HG03520 (cell line): ENCODE measurements at regions not wholly inside any gene's neighbourhood (a gene's known extent, or its start where the extent isn't known, plus 50 kb on each side); places are given as distances from the start of the nearest gene placed in this dataset.
"Not testable (repeated sequence)": the region's sequence is repeated elsewhere in the genome, so short reads cannot be mapped to it uniquely, and the experiment has no call there.

Source experiments
- ATAC-seq: cut with Tn5 transposase; IDR thresholded peaks from one replicate; pipeline ENCODE4 v1.9.1; 2021; ENCODE audit warnings: mild to moderate bottlenecking, moderate library complexity; ENCODE audit not compliant: unreplicated experiment

DNA sequence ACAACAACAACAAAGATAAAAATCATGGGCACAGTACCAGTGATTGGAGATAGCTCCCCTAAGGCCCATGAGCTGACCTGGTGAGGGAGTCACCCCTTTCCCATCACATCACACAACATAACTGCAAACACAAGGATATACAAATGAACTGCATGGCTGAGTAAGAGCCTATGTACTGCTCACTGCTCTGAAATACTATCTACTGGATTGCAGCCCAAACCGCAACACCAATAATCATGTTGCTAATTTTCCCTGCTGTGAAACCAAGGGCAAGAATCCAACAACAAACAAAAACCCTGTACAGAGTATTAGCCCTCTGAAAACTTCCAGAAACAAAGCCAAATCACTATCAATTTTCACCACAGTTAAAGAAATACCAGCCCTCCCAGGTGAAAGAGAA lies 1893.2 kb downstream of the PCDH9 start:
- ATAC-seq, result no peak

DNA sequence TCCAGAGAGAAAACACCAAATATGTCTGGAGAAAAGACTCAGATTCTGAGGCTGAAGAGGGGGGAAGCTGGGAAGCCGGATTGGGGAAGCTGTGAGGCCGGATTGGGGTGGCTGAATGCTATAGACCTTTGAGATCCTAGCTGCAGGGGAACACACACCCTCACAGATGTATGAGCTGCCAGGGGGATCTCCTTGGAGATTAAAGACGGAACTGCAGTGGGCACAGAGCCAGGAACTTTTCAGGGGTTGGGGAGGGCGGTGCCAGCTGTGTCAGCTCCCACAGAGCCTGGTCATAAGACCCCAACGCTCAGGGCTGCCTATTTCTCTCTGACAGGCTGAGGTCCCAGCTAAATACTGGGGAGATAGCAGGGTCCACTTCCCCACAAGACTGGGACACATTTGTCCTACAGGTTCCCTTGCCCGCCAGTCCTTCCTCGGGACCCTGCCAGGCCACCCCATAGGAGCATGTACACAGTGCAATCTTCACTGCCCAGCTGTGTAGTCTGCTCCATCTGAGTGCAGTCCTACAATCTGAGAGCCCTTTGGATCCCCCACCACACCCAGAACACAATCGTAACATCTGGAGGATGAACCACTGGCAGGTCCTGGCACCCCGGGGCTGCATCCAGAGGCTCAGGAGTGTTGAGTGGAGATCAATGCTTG lies 1893.9 kb downstream of the PCDH9 start:
- ATAC-seq, result no peak

DNA sequence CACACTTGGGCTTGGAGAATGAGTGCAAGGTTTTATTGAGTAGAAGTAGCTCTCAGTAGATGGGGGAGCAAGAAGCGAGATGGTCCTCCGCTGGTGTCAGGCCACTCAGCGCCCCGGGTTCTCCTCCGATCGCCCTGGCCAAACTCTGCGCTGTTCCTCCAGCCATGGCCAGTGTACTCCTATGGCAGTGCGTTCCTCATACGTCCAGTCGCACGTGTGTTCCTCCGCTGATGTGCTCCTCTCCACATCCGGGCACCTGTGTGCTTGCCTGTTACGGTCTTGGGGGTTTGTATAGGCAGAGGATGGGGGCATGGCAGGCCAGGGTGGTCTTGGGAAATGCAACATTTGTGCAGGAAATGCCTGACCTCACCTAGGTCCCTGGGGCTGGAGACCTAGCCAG lies 1899.4 kb downstream of the PCDH9 start:
- ATAC-seq, result no peak

DNA sequence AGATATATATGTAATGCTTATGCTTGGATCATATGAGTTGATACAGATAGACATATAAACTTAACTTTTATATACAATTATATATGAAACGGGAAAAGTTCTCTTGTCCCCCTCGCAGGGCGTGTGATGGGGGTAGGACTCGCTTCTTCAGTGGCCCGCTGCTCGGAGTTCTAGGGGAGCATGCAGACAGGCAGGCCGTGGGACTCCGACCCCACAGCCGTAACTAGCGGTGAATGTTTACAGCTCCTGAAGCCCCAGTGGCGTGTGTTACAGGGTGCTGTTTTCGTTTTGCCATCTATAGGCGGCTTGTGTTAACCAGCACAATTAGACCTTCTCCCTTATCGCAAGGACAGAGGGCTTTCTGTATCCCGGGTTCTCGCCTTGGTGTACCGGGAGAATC lies 1899.8 kb downstream of the PCDH9 start:
- no peak for ATAC-seq

DNA sequence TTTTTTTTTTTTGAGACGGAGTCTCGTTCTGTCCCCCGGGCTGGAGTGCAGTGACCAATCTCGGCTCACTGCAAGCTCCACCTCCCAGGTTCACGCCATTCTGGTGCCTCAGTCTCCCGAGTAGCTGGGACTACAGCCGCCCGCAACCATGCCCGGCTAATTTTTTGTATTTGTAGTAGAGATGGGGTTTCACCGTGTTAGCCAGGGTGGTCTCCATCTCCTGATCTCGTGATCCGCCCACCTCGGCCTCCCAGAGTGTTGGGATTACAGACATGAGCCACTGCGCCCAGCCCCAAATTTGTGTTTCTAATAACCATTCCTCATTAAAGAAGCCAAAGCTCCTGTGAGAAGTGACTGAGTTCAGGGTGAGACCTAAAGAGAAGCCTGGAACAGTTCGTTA lies 1906.9 kb downstream of the PCDH9 start:
- not testable (repeated sequence) for ATAC-seq

DNA sequence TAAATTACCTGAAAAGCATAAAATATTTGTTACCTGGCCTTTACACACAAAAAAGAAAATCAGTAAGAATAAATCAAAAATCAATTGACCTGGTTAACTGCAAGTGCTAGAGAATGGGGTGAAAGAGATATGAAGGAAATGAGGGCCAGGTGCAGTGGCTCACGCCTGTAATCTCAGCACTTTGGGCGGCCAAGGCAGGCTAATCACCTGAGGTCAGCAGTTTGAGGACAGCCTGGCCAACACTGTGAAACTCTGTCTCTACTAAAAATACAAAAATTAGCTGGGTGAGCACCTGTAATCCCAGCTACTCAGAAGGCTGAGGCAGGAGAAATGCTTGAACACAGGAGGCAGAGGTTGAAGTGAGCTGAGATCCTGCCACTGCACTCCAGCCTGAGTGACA lies 1908.7 kb downstream of the PCDH9 start:
- not testable (repeated sequence) for ATAC-seq

DNA sequence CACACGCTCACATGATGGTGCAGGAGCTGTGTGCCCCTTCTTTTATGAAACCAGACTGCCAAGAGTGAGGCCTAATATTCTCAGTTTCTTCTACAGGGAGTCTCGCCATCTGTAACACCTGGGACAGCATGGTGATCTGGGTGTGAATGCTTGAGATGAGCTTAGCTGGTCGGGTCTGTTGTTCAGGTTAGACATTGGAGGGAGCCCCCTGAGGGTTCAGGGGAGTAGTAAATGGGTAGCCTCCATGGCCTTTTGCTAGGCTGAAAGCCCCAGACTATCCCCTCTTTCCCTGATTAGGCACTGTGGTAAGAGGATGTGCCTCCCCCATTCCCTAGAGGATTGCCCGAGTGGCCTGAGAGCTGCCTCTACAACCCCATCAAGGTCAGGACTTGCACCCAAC lies 1916.1 kb downstream of the PCDH9 start:
- no peak for ATAC-seq

DNA sequence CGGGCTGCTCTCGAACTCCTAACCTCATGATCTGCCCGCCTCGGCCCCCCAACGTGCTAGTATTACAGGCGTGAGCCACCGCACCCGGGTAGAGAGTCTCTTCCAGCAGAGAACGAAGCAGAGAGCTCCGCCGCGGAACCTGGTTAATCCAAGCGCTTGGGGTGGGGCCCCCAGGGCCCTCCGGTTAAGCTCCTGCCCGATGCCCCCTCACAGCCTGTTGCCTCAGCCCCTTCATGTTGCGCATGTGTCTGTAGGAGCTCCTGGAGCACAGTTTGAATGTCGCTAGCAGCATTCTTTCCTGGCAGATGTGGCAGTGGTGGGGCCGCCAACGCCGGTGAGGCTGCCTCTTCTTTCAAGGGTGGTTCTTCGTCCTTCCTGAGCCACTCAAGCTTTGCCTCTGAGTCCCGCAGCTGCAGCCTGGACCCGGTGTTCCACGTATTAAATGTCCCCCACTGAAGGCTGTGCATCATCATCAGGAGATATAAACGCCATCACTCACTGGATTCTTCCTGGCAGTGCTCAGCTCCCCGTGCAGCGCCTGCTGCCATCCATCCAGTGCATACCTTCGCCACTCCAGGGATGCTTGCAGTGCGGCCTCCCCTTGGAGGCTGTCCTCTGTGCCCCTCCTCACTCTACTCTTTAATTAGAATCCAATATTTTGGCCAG lies 1919.3 kb downstream of the PCDH9 start:
- no peak for ATAC-seq

DNA sequence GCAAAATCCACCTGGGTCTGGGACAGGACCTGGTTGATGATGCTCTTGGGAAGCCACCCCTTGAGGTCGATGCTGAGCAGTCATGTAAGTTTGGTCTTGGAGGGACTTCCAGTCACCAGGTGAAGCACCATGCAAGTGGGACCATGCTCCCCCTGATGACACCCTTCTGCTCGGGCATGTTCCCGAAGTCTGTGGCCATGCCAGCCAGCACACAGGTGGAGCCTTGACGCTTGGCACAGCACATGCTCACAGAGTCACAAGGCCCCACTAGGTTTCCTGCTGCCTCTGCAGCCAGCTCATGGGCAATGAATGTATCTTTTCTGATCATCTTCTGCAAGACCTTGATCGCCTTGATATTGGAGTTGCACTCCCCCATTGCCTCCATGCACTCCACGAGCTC lies 1920.2 kb downstream of the PCDH9 start:
- ATAC-seq, result no peak

DNA sequence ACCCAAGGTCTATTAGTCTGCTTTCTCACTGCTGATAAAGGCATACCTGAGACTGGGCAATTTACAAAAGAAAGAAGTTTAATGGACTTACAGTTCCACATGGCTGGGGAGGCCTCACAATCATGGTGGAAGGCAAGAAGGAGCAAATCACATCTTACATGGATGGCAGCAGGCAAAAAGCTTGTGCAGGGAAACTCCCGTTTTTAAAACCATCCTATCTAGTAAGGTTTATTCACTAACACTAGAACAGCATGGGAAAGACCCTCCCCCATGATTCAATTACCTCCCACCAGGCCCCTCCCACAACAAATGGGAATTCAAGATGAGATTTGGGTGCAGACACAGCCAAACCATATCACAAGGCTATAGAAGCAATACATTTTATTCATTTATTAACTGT lies 1921.4 kb downstream of the PCDH9 start:
- ATAC-seq, result not testable (repeated sequence)

DNA sequence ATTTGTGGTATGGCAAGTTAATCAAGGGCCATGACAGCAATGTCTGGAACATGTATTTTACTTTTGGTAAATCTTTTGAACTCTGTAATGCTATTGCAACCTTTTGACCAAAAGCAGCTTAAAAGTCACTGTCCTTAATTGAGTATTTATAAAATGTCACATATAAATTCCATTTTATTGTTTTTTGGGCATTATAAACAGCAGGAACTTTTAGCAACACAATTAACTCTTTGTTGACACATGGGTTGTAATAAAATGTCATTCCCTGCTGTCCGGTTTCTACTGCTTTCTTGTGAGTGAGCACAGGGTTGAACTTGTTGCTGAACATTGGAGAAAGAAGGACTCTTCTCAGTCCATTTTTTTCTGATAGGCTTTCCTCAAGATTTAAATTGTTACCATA lies 1923.1 kb downstream of the PCDH9 start:
- no peak for ATAC-seq

DNA sequence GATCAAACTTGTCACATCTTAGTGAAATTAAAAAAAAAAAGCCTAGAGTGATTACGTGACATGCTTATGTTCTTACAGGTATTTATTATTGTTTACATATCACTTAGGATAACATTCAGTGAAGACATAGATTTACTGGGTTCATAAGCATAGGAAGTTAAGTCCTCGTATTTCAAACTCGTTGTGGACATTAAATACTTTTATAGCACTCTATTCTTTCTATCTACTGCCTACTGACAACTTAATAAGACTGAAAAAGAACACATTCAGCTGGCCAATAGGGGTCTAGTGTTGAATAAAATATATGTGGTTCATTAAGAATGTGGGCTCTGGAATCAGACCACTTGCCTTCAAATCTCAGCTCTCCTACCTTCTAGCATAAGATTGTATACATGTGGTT lies 1927.4 kb downstream of the PCDH9 start:
- ATAC-seq, result no peak

DNA sequence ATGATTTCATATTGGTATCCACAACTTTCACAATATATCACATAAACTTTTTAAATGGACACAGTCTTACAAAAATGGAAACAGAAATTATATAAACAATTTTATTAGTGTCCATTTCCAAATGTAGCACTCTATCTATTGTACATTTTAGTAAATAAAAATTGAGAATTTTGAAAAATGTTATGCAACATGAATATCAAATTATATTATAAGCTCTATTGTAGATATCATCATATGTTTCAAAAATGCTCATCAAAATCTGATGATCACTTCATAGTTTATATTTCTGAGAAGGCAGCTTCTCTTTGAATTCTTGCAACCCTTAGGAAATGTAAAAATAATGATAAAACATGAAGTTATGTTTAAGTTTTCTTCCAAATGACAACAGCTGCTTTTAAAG lies 1928.6 kb downstream of the PCDH9 start:
- ATAC-seq, result no peak

DNA sequence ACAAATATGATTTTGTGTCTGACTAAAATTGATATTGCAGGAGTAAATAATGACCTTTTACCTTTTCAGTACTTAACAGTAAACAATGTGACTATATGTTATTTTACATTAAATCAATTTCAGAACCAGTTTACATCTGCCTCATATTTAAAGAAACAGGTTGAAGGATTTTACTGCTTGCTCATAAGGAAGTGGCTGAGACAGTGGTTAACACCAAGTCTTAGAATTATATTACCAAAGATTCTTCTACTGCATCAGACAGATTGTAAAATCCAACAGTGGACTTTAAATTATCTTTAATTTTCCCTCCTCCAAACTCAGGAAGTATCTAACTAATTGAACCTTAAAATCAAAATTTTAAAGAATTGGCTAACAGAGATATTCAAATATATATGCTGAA lies 1929.9 kb downstream of the PCDH9 start:
- no peak for ATAC-seq

DNA sequence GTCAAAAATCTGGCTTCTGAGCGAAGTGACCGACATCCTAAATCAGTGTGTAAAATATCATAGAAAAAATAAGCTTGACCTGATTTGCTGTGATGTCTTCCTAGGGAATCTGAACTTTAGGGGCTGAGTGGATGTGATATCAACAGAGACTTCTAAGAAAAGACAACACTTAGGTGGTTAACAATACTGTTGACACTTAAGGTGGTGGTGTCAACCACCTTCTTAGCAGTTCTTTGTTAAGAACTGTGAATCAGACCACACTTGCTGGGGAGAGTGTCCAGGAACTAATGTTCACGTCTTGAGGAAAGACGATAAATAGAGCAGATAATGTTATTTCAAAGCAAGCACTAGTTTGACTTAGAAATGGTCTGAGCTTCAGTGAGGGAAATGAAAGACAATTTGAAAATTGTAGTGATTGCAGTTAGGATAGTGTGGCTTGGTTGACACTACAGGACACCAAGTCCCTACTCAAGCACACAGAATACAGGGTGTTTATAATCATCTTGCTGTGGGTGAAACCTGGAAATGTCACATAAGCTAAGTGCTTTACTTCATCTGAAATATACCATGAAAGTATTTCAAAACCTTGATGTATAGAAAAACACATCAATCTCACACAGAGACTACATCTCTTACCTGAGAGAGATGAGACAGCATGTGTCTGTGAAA lies 1936.5 kb downstream of the PCDH9 start:
- ATAC-seq, result no peak

DNA sequence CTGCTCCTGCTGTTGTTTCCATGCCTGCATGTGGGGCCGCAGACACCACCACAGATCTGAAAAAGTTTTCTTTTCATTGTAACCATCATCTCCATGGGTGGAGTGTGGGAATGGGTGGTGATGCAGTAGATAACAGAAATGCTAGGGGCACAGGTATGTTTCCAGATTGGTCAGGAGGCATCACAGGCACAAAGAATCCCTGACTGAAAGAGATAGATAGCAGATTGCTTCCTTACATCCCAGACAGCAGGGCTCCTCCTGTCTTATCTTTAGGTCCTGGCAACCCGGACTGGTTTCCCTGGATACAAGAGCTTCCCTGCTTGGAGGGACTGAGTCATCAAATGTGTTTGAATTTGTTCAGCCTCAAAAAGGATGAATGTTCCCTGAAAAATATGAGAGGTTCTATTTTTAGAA lies 1937.6 kb downstream of the PCDH9 start:
- ATAC-seq, result no peak

DNA sequence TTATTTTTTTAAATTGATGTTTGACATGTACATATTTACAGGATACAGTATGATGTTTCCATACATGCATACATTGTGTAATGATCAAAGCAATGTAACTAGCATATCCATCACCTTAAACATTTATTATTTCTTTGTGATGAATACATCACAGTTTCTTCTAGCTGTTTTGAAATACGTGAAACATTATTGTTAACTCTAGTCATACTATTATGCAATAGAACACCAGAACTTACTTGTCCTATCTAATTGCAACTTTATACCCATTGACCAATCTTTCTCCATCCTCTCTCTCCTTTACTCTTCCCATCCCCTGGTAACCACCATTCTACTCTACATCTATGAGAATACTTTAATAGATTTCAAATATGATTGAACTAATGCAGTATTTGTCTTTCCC lies 1942.7 kb downstream of the PCDH9 start:
- ATAC-seq, result no peak

DNA sequence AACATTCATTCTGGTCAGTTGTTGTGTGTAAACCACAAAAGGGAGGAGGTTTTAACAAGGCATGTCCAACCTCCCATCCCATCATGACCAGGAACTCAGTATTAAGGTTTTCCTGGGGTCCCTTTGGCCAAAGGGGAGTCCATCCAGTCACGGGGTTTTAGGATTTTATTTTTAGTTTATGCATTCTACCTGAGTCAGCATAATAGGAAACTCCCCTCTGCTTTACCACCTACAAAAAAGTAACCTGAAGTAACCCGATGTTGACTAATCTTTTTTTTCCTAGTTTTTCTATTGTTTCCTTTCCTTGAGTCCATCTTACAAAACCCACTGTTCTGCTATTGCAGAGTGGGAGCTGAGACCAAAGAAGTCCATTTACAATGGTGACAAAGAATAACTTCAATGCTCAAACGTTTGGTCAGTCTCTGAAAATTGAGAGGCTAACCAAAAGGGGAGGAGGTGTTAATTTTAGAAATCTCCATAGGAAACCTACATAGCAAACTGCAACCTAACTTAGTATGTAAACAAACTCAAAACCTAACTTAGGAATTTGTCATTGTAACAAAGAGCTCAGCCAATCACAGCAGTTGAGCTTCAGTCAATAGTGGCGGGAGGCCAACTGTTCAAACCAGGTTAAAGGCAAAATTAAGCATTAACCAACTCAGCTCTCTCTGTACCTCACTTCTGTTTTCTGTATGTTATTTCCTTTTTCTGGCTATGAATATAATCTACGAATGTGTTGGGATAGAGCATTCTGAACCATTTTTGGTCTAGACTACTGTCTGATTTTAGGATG lies 1954.1 kb downstream of the PCDH9 start:
- ATAC-seq, result no peak

DNA sequence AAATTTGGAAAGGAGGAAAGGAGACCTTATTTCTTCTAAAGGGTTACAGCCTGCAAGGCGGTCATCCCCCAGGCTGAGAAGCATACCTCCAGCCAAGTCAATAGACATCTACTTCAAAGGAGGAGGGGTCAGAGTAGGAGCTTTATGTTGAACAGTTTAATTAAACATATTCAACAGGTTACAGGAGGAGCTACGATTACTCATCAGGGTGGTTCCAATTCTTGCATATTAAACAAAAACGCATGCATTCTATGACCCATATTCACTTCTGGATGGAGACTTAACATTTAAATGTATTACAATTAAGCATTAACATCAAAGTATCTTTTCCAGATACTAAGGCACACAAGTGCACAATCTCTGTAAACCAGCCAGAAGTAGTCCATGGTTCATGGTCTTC lies 1955.0 kb downstream of the PCDH9 start:
- ATAC-seq, result no peak

DNA sequence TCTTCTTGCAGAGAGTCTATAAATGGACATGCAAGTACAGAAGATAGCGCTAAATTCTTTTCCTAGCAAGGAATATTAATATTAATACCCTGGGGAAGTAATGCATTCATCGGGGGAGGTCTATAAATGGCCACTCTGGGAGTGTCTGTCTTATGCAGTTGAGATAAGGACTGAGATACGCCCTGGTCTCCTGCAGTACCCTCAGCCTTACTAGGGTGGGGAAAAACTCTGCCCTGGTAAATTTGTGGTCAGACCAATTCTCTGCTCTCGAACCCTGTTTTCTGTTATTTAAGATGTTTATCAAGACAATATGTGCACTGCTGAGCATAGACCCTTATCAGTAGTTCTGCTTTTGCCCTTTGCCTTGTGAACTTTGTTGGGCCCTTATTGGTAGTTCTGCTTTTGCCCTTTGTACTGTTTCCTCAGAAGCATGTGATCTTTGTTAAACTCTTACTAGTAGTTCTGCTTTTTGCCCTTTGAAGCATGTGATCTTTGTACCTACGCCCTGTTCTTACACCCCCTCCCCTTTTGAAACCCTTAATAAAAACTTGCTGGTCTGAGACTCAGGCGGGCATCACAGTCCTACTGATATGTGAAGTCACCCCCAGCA lies 1956.2 kb downstream of the PCDH9 start:
- ATAC-seq, result not testable (repeated sequence)

DNA sequence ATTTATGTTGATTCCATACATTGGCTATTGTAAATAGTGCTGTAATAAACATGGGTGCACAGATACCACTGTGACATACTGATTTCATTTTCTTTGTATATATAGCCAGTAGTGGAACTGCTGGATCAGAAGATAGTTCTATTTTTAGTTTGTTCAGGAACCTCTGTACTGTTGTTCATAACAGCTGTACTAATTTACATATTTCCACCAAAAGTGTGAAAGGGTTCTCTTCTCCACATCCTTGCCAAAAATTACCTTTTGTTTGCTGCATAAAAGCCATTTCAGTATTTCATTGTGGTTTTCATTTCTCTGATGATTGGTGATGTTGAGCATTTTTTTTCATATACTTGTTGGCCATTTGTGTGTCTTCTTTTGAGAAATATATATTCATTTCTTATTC lies 1962.1 kb downstream of the PCDH9 start:
- no peak for ATAC-seq
